HepG2 (cell line): ENCODE measurements at regions not wholly inside any gene's neighbourhood (a gene's known extent, or its start where the extent isn't known, plus 50 kb on each side); places are given as distances from the start of the nearest gene placed in this dataset.

Experiments used
- ATAD3A ChIP-seq: sonication (generic); formaldehyde crosslinking; IDR thresholded peaks from 2 replicates; pipeline ENCODE4 v1.4.0; 2020; ENCODE audit warnings: missing genetic modification reagents
- ELF3 ChIP-seq: IDR thresholded peaks from 2 replicates; pipeline ENCODE4 v1.6.1; 2016; ENCODE audit warnings: missing genetic modification reagents, missing compliant biosample characterization
- FOXP1 ChIP-seq, 2 experiments: fragments of 450-650 bp in 1 of 2; IDR thresholded peaks; 2 replicates each; pipeline ENCODE4 v1.6.1; 2017 to 2018; ENCODE audit warnings: antibody characterized with exemption in 1 of 2
- HDAC2 ChIP-seq: sonication (generic); formaldehyde crosslinking; IDR thresholded peaks from 2 replicates; pipeline ENCODE4 v1.4.0; 2020; ENCODE audit warnings: missing genetic modification reagents
- MAFK ChIP-seq, 2 experiments: IDR thresholded peaks in 1 of 2; conservative IDR thresholded peaks in 1 of 2; 2 replicates each; pipeline ENCODE4 v1.6.1; 2011; ENCODE audit warnings: improper control_type of control experiment in 2 of 2, low read length in 2 of 2
- PPARG ChIP-seq: conservative IDR thresholded peaks from 2 replicates; pipeline ENCODE4 v1.6.1; 2016; ENCODE audit warnings: missing biosample characterization, missing genetic modification reagents
- RFX5 ChIP-seq: IDR thresholded peaks from 2 replicates; pipeline ENCODE4 v1.6.1; 2011; ENCODE audit warnings: low read depth, low read length, improper control_type of control experiment
- ZHX1 ChIP-seq: sonication (generic); formaldehyde crosslinking; IDR thresholded peaks from 2 replicates; pipeline ENCODE4 v1.8.1; 2022; ENCODE audit warnings: low read depth, mild to moderate bottlenecking, missing genetic modification reagents
- ZNF484 ChIP-seq: sonication (generic); formaldehyde crosslinking; IDR thresholded peaks from 2 replicates; pipeline ENCODE4 v1.5.1; 2020; ENCODE audit warnings: mild to moderate bottlenecking, low read depth, missing genetic modification reagents, borderline replicate concordance
- ZNF609 ChIP-seq: sonication (generic); formaldehyde crosslinking; IDR thresholded peaks from 2 replicates; pipeline ENCODE4 v1.4.0; 2020; ENCODE audit warnings: mild to moderate bottlenecking, missing genetic modification reagents, borderline replicate concordance

- TF ChIP-seq FOXP1 (IDR thresholded peaks at IDR 0.05) (no peak), FOXP1 (CRISPR knock-in tag; IDR thresholded peaks at IDR 0.05) (peak; percentile 57), RFX5 (no peak), ATAD3A (CRISPR knock-in tag) (no peak), HDAC2 (CRISPR knock-in tag) (peak; percentile 33; the same call in 1 of the 2 replicates), ZHX1 (CRISPR knock-in tag) (no peak), MAFK (conservative IDR thresholded peaks at IDR 0.05 in 1 of 2, IDR thresholded peaks at IDR 0.05 in 1 of 2; ENCODE audit: low read length in 2 of 2) (no peak), ZNF484 (no peak), PPARG (CRISPR knock-in tag) (0 out of 2 replicates have a peak, but pooled peaks have one; percentile 40), ELF3 (CRISPR knock-in tag) (no peak), ZNF609 (CRISPR knock-in tag) (no peak)
Observed at GRCh38 chr2:85951351-85952067, 62.7 kb upstream of the ST3GAL5 start (continued).
